Nephron progenitor cell (in vitro differentiated cells): ENCODE measurements at regions not wholly inside any gene's neighbourhood (a gene's known extent, or its start where the extent isn't known, plus 50 kb on each side); places are given as distances from the start of the nearest gene placed in this dataset.

Experiments used
- DNase-seq: peaks from one replicate; pipeline ENCODE4 v3.0.0; 2021
- H3K27ac Mint-ChIP-seq: 2 replicates; pipeline ENCODE4 v1.8.0; 2021; ENCODE audit warnings: mild to moderate bottlenecking, moderate library complexity, mixed read lengths
- H3K27me3 Mint-ChIP-seq: 2 replicates; pipeline ENCODE4 v1.8.0; 2021; ENCODE audit warnings: mild to moderate bottlenecking, low read depth, mixed read lengths; ENCODE audit not compliant: poor library complexity
- H3K36me3 Mint-ChIP-seq: 2 replicates; pipeline ENCODE4 v1.8.0; 2021; ENCODE audit warnings: low read depth, mixed read lengths
- H3K4me1 Mint-ChIP-seq: 2 replicates; pipeline ENCODE4 v1.8.0; 2021; ENCODE audit warnings: mixed read lengths
- H3K4me3 Mint-ChIP-seq: 2 replicates; pipeline ENCODE4 v1.8.0; 2021; ENCODE audit warnings: mild to moderate bottlenecking, moderate library complexity, mixed read lengths
- H3K9me3 Mint-ChIP-seq: 2 replicates; pipeline ENCODE4 v1.8.0; 2021; ENCODE audit warnings: mild to moderate bottlenecking, moderate library complexity, mixed read lengths
- CTCF ChIP-seq: fragments of 200-600 bp; sonication (generic); IDR thresholded peaks from 2 replicates; pipeline ENCODE4 v1.5.0; 2021; ENCODE audit warnings: antibody characterized with exemption

- no peak for TF ChIP-seq CTCF
- no peaks in the 10 kb centered on the region for H3K27me3 Mint-ChIP-seq
- no peak overlapping the region for H3K27ac Mint-ChIP-seq
Observed at GRCh38 chr2:180057706-180058412, 50.8 kb upstream of the CWC22 start.

More at GRCh38 chr2:180057706-180058412, 50.8 kb upstream of the CWC22 start:
- H3K9me3 Mint-ChIP-seq: peaks cover 4% of the 10 kb centered on the region
- peaks cover 14% of the 10 kb centered on the region for H3K4me1 Mint-ChIP-seq
- no peaks in the 10 kb centered on the region for H3K36me3 Mint-ChIP-seq
- DNase-seq: no peak
- no peak overlapping the region for H3K4me3 Mint-ChIP-seq
